SK-MEL-5 (cell line): ENCODE measurements at regions not wholly inside any gene's neighbourhood (a gene's known extent, or its start where the extent isn't known, plus 50 kb on each side); places are given as distances from the start of the nearest gene placed in this dataset.

Experiments used
- DNase-seq: peaks from one replicate; pipeline ENCODE4 v3.0.0-alpha.2; 2016; ENCODE audit warnings: low read depth, low spot score
- in situ Hi-C: cut with HindIII; loops from 2 replicates; pipeline ENCODE4 v1.10.0; 2016; ENCODE audit warnings: low sequenced_read_pairs, high pct_unique_total_duplicates, low pct_unique_long_range_greater_than_20kb

DNA sequence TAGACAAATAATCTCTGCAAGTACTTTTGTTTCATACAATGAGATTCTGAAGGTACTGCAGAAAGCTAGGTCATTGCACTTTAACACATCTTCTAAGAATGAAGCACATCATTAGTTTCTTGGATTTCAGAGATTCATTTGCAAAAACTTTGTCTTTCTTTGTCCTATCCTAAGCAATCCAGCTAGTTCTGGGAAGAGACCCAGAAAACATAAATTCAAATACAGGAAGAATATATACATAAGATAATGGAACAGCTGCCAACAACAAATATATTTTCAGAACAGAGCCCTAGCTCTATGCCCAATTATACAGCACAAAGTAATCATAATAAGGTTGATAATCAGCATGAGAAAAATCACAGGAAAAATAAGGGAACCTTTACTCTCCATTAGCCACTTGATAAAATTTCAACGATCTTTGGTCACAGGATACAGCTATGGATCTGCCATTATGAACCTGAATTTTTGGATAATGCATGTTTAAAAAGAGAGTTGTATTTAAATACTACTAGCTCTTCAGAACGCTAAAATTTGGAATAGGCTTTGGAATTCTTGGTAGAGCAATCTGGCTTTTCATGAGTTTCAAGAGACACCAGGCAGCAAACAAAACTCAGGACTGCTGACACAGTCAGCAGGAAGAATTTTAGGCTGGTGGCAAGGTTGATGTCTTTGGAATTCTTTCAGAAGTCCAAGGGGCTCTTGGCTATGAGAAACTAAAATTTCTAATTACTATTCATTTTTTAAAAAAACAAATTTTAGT lies 250.4 kb upstream of the SMIM21 start:
- in situ Hi-C loops: no loop called here
- DNase-seq: no peak

- no peak for DNase-seq
- in situ Hi-C loops: no loop called here
Observed at GRCh38 chr18:75660932-75661331, 233.4 kb upstream of the SMIM21 start.

DNA sequence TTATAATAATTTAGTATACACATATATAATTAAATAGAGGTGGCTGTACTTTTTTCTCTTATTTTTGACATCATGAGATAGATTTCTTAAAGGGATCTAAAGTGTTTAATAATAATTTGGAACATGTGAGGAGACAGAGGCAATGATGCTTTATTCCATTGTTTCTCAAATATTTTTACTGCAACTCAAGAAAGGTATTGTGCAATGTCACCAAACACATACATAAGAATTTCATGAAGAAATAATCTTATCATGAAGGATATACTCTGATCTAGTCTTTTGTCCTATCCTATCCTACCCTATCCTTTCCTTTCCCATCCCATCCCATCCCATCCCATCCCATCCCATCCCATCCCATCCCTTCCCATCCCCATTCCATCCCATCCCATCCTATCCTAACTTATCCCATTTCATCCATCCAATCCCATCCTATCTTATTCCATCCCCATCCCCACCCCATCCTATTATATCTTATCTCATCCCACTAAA lies 232.1 kb upstream of the SMIM21 start:
- DNase-seq: no peak
- in situ Hi-C loops: no loop called here

- in situ Hi-C loops: no loop called here
- DNase-seq: no peak
Observed at GRCh38 chr18:75658330-75658729, 230.8 kb upstream of the SMIM21 start.

DNA sequence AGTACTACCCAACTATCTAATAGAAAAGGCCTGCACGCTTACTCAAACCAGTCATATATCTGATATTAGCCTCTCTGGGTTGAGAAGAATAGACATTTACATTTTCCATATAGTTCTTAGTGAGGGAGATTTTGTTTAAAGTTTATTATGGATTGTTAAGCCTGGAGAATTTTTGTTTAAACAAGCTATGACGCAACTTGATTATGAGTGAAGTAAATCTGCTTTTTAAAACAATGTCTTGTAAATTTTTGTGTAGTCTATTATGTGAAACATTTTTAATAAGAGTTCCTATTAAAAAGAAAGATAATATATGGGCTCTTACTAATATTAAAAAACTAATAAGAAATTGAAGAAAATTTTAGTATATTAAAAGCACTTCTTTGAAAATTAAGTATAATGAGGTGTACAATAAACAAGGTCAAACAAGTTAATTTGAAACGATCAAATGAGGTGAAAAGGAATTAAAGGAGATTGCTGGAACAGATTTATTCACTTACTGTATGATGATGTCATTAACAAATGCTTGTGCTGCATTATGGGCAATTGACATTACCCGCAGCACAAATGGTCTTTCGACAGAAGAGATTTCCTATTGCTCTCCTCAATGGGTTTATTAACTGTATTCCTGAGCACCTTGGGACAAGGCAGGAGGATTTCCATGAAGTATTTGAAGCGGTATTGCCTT lies 229.2 kb upstream of the SMIM21 start:
- no peak for DNase-seq
- in situ Hi-C loops: no loop called here

GRCh38 chr18:75656035-75656434 lies 228.5 kb upstream of the SMIM21 start:
- in situ Hi-C loops: no loop called here
- DNase-seq: no peak

- no peak for DNase-seq
- in situ Hi-C loops: no loop called here
Observed at GRCh38 chr18:75654851-75655751, 227.6 kb upstream of the SMIM21 start.

GRCh38 chr18:75654386-75654785 lies 226.9 kb upstream of the SMIM21 start:
- in situ Hi-C loops: no loop called here
- DNase-seq: no peak

GRCh38 chr18:75652528-75652927 lies 225.0 kb upstream of the SMIM21 start:
- in situ Hi-C loops: no loop called here
- DNase-seq: no peak

DNA sequence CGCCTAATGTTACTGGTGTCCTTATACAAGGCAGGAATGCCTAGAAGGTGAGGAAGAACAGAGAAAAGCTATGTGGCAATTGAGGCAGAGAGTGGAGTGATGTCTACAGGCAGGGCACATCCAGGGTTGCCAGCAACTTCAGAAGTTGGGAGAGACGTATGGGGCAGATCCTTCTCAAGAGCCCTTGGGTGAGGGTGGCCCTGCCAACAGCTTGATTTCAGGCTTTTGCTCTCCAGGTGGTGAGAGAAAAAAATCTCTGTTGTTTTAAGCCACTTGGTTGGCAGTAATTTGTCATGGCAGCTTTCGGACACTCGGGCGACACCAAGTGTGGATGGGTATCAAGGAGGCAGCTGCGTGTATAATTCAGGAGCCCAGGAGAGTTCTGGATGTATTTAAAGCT lies 217.4 kb upstream of the SMIM21 start:
- in situ Hi-C loops: no loop called here
- no peak for DNase-seq

GRCh38 chr18:75643083-75643482 lies 215.6 kb upstream of the SMIM21 start:
- DNase-seq: no peak
- in situ Hi-C loops: no loop called here

DNA sequence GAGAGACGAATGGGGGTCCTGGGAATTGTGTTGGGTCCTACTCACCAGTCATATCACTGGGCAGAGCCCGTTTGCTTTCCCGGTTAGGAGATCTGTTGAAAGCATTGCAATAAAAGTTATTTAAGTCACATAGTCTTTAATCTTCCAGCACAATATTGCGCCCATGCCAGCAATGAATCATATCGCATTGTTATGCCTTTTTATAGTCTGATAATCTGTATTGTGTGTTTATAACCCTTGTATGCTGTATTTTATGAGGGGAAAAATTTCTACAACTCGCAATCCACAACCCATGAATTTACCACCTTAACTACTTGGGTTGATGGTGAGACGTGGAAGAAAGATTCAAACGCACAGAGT lies 211.9 kb upstream of the SMIM21 start:
- no peak for DNase-seq
- in situ Hi-C loops: no loop called here

DNA sequence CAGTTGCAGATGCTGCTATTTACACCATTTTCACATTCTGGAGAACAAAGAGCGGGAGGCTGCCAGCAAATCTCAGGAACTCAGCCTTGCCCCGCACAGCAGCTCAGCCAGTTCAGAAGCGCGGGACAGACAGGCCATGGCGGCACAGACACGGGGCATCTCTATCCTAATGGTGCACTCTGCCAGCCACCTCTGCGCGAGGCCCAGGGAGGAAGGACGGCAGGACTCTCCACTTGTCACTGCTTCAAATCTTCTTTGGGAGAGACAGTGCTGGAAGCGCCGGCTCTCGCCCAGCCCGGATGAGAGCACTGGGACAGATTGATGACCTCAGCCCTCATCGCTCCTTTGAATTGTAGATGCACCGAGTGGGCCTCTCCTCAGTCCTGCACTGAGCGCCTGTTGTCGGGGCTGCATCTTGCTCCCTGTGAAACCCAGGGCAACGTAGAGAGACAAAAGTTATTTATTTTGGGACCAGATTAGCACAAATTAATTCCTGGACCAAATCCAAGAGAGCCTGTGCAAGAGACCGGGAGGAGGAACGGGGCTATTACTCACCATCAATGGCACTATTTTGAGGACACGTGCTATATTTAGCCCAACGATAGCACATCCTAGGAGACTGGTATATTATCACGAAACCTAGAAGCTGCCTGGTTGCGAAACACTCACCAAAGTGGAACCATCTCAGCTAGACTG lies 211.4 kb upstream of the SMIM21 start:
- in situ Hi-C loops: no loop called here
- DNase-seq: no peak

DNA sequence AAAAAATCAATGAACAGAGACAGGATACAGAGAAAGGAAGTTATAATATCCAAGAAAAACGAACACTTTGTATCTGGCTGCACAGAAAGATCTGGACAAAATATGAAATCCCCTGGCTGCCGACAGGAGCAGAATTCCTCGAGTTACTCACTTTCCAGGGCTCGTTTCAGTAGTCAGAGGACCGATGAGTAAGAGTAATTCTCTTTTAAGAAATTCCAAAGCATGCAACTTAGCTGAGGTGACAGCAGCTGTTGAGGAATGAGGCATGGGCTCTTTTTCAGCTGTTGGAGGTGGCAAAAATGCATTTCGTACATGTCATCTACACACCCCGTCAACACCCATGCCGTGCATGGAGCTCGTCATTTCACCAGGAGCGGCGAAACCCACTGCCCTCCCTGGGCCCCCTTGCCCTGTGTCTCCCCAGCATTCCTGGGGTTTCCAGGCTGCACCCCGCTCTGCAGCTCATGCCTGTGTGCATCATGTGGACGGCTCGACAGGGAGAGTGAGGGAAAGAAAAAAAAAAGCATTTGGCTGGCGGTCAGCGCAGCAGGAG lies 210.8 kb upstream of the SMIM21 start:
- DNase-seq: no peak
- in situ Hi-C loops: no loop called here

DNA sequence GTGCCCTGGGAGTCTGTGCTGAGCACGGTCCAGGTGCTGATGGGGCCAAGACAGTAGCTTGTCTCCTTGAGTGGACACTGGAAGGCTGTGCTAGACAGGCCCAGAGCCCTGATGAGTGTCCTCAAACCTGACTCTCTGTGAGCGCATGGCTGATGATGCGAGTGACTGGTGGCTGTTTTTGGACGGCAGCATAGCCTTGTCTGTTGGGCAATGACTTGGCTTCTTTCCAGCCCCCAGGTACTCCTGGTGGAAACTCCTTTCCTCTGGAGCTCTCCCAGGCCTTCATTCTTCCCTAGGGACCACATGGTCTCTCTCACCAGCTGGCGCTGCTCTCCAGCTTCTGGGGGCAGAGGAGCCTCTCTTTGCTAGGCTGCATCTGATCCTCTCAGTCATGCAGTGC lies 207.6 kb upstream of the SMIM21 start:
- in situ Hi-C loops: no loop called here
- DNase-seq: no peak

DNA sequence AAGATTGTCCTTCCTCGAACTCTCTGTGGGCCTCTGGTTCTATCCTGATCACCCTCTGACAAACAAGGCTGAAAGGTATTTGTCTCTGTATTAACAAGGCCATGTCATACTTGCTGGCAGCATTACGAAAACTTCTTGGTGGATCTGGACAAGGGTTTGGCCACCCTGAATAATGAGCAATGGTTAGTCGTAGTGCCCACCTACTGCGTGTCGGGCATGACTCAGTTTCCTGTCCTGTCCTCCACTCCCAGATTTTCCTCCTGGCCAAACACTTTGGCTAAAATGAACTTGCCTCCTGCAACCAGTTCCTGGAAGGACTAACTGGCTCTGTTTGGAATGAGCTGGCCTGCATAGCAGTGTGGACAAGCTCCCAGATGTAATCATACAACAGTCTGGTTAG lies 198.5 kb upstream of the SMIM21 start:
- in situ Hi-C loops: no loop called here
- DNase-seq: no peak

- no peak for DNase-seq
- in situ Hi-C loops: no loop called here
Observed at GRCh38 chr18:75624869-75625268, 197.4 kb upstream of the SMIM21 start.

GRCh38 chr18:75621818-75622217 lies 194.3 kb upstream of the SMIM21 start:
- in situ Hi-C loops: no loop called here
- DNase-seq: no peak
